ENCODE measurements at regions not wholly inside any gene's neighbourhood (a gene's known extent, or its start where the extent isn't known, plus 50 kb on each side); places are given as distances from the start of the nearest gene placed in this dataset.

GRCh38 chr2:49801898-49802450, 647.7 kb upstream of the FSHR start:
- H3K4me2 ChIP-seq (ENCODE audit: low read length): no peak overlapping the region
- no peaks in the 10 kb centered on the region for H3K9me3 ChIP-seq (ENCODE audit: insufficient read depth, low read depth, low read length)
- H3K36me3 Mint-ChIP-seq (ENCODE audit: low read depth, unreplicated experiment): no peaks in the 10 kb centered on the region
- H3K27me3 Mint-ChIP-seq (ENCODE audit: low read depth, unreplicated experiment): no peaks in the 10 kb centered on the region
- no peak overlapping the region for H2AFZ ChIP-seq (ENCODE audit: low read depth, low read length)
- peaks cover 29% of the 10 kb centered on the region for H3K4me1 Mint-ChIP-seq (ENCODE audit: low read depth, unreplicated experiment)
- H3K36me3 ChIP-seq (ENCODE audit: insufficient read depth, low read length): no peaks in the 10 kb centered on the region
- H3K4me3 ChIP-seq (ENCODE audit: insufficient read depth, low read depth, low read length): no peak overlapping the region
- no peaks in the 10 kb centered on the region for H3K27me3 ChIP-seq (ENCODE audit: insufficient read depth, low read length)
- TF ChIP-seq CTCF (IDR thresholded peaks at IDR 0.05; ENCODE audit: insufficient read depth, low read depth, low read length) (no peak), EZH2 (IDR thresholded peaks at IDR 0.05; ENCODE audit: insufficient read depth, low read length) (no peak)
- no peak for FAIRE-seq
- H3K9me3 Mint-ChIP-seq (ENCODE audit: unreplicated experiment): peaks cover 10% of the 10 kb centered on the region
- H3K9ac ChIP-seq (ENCODE audit: low read length): no peak overlapping the region
- no peaks in the 10 kb centered on the region for H3K4me1 ChIP-seq (ENCODE audit: insufficient read depth, low read length)
- H4K20me1 ChIP-seq (ENCODE audit: insufficient read depth, low read length): no peaks in the 10 kb centered on the region
- peak; percentile 0 for DNase-seq (ENCODE audit: low read depth)
- no peak overlapping the region for H3K27ac ChIP-seq (ENCODE audit: low read depth, low read length)
- no peak overlapping the region for H3K4me3 Mint-ChIP-seq (ENCODE audit: unreplicated experiment)
- peak overlapping the region; percentile 60 for H3K27ac Mint-ChIP-seq (ENCODE audit: unreplicated experiment)
- no peaks in the 10 kb centered on the region for H3K79me2 ChIP-seq (ENCODE audit: insufficient read depth, low read length)

- H3K27me3 Mint-ChIP-seq (ENCODE audit: low read depth, unreplicated experiment): no peaks in the 10 kb centered on the region
- no peaks in the 10 kb centered on the region for H3K27me3 ChIP-seq (ENCODE audit: insufficient read depth, low read length)
Observed at GRCh38 chr2:49798570-49798969, 644.3 kb upstream of the FSHR start.

GRCh38 chr2:49796266-49796665, 642.0 kb upstream of the FSHR start:
- H4K20me1 ChIP-seq (ENCODE audit: insufficient read depth, low read length): no peaks in the 10 kb centered on the region
- FAIRE-seq: no peak
- Mint-ChIP-seq H3K9me3 (ENCODE audit: unreplicated experiment) (no peaks in the 10 kb centered on the region), H3K27ac (ENCODE audit: unreplicated experiment) (peak overlapping the region; percentile 0), H3K36me3 (ENCODE audit: low read depth, unreplicated experiment) (no peaks in the 10 kb centered on the region), H3K4me3 (ENCODE audit: unreplicated experiment) (no peak overlapping the region), H3K4me1 (ENCODE audit: low read depth, unreplicated experiment) (peaks cover 16% of the 10 kb centered on the region), H3K27me3 (ENCODE audit: low read depth, unreplicated experiment) (no peaks in the 10 kb centered on the region)
- no peaks in the 10 kb centered on the region for H3K4me1 ChIP-seq (ENCODE audit: insufficient read depth, low read length)
- H3K27me3 ChIP-seq (ENCODE audit: insufficient read depth, low read length): no peaks in the 10 kb centered on the region
- no peaks in the 10 kb centered on the region for H3K36me3 ChIP-seq (ENCODE audit: insufficient read depth, low read length)
- H3K4me3 ChIP-seq (ENCODE audit: insufficient read depth, low read depth, low read length): no peak overlapping the region
- no peaks in the 10 kb centered on the region for H3K9me3 ChIP-seq (ENCODE audit: insufficient read depth, low read depth, low read length)
- no peak overlapping the region for H3K9ac ChIP-seq (ENCODE audit: low read length)
- H3K79me2 ChIP-seq (ENCODE audit: insufficient read depth, low read length): no peaks in the 10 kb centered on the region
- H3K4me2 ChIP-seq (ENCODE audit: low read length): no peak overlapping the region
- no peak for DNase-seq (ENCODE audit: low read depth)
- TF ChIP-seq CTCF (IDR thresholded peaks at IDR 0.05; ENCODE audit: insufficient read depth, low read depth, low read length) (no peak), EZH2 (IDR thresholded peaks at IDR 0.05; ENCODE audit: insufficient read depth, low read length) (no peak)
- no peak overlapping the region for H2AFZ ChIP-seq (ENCODE audit: low read depth, low read length)
- H3K27ac ChIP-seq (ENCODE audit: low read depth, low read length): no peak overlapping the region

More at GRCh38 chr2:49798570-49798969, 644.3 kb upstream of the FSHR start:
- no peak for TF ChIP-seq EZH2 (IDR thresholded peaks at IDR 0.05; ENCODE audit: insufficient read depth, low read length)
- FAIRE-seq: no peak
- Histone ChIP-seq H4K20me1 (ENCODE audit: insufficient read depth, low read length) (no peaks in the 10 kb centered on the region), H2AFZ (ENCODE audit: low read depth, low read length) (no peak overlapping the region), H3K27ac (ENCODE audit: low read depth, low read length) (no peak overlapping the region), H3K4me2 (ENCODE audit: low read length) (no peak overlapping the region), H3K9ac (ENCODE audit: low read length) (no peak overlapping the region), H3K79me2 (ENCODE audit: insufficient read depth, low read length) (no peaks in the 10 kb centered on the region), H3K9me3 (ENCODE audit: insufficient read depth, low read depth, low read length) (no peaks in the 10 kb centered on the region), H3K36me3 (ENCODE audit: insufficient read depth, low read length) (no peaks in the 10 kb centered on the region), H3K4me1 (ENCODE audit: insufficient read depth, low read length) (no peaks in the 10 kb centered on the region), H3K4me3 (ENCODE audit: insufficient read depth, low read depth, low read length) (no peak overlapping the region)
- H3K4me1 Mint-ChIP-seq (ENCODE audit: low read depth, unreplicated experiment): peaks cover 32% of the 10 kb centered on the region
- no peak overlapping the region for H3K4me3 Mint-ChIP-seq (ENCODE audit: unreplicated experiment)
- H3K36me3 Mint-ChIP-seq (ENCODE audit: low read depth, unreplicated experiment): no peaks in the 10 kb centered on the region
- no peak for DNase-seq (ENCODE audit: low read depth)
- H3K27ac Mint-ChIP-seq (ENCODE audit: unreplicated experiment): no peak overlapping the region
- peaks cover 10% of the 10 kb centered on the region for H3K9me3 Mint-ChIP-seq (ENCODE audit: unreplicated experiment)
